A549 (cell line): ENCODE measurements at regions not wholly inside any gene's neighbourhood (a gene's known extent, or its start where the extent isn't known, plus 50 kb on each side); places are given as distances from the start of the nearest gene placed in this dataset.

Experiments
- ATAC-seq, 2 experiments: fragments of 200-7000 bp in 1 of 2; fragments of >200 bp in 1 of 2; cut with Nextera tagmentation in 1 of 2; cut with Tn5 transposase in 1 of 2; 3 replicates each; pipeline versions ENCODE4 v1.8.0 to v1.9.1; 2018 to 2020; ENCODE audit warnings: mild to moderate bottlenecking in 1 of 2, moderate library complexity in 1 of 2
- CTCF ChIA-PET: fragments of 300-600 bp; sonication (Branson Sonifier 250); formaldehyde crosslinking; extraction: SDS; loops from one replicate; lab custom pipeline; 2021; ENCODE audit warnings: antibody characterized with exemption, inconsistent platforms; lab: Yijun Ruan, JAX
- POLR2A ChIA-PET: fragments of 350-600 bp; formaldehyde crosslinking; extraction: SDS; loops from one replicate; lab custom pipeline; 2021; ENCODE audit warnings: antibody characterized with exemption, inconsistent platforms; lab: Yijun Ruan, JAX
- DNase-seq, 2 experiments: peaks; one replicate each; pipeline versions ENCODE4 v3.0.0 to v3.0.0-alpha.2; 2011 to 2016; ENCODE audit warnings: low read depth in 1 of 2, low spot score in 1 of 2
- FAIRE-seq: peaks from 2 replicates; lab custom pipeline; 2011; peaks lifted over from hg19 to GRCh38; lab: Jason Lieb, UNC
- H3K27ac ChIP-seq, 2 experiments: fragments of >200 bp; sonication (Bioruptor Twin); formaldehyde crosslinking; 3 replicates each; pipeline ENCODE4 v1.5.1; 2016 to 2017
- H3K4me1 ChIP-seq: fragments of >200 bp; sonication (Bioruptor Twin); formaldehyde crosslinking; 3 replicates; pipeline ENCODE4 v1.6.1; 2016
- H3K4me2 ChIP-seq: fragments of >200 bp; sonication (Bioruptor Twin); formaldehyde crosslinking; 3 replicates; pipeline ENCODE4 v1.6.1; 2016
- H3K4me3 ChIP-seq: fragments of >200 bp; sonication (Bioruptor Twin); formaldehyde crosslinking; 3 replicates; pipeline ENCODE4 v1.5.1; 2016
- H3K9me3 ChIP-seq: fragments of >200 bp; sonication (Bioruptor Twin); formaldehyde crosslinking; 3 replicates; pipeline ENCODE4 v1.6.1; 2016
- ATOH8 ChIP-seq: fragments of 250-450 bp; sonication (Bioruptor Pico); IDR thresholded peaks from 2 replicates; pipeline ENCODE4 v1.5.0; 2020; ENCODE audit warnings: low read depth, mild to moderate bottlenecking, moderate library complexity
- CEBPB ChIP-seq, 2 experiments: fragments of >200 bp in 1 of 2; sonication (Bioruptor Twin) in 1 of 2; formaldehyde crosslinking in 1 of 2; IDR thresholded peaks; 2 replicates each; pipeline ENCODE4 v1.6.1; 2012 to 2016
- CTCF ChIP-seq: fragments of >200 bp; sonication (Bioruptor Twin); formaldehyde crosslinking; IDR thresholded peaks from 3 replicates; pipeline ENCODE4 v1.5.1; 2016
- E2F6 ChIP-seq: IDR thresholded peaks from 2 replicates; pipeline ENCODE4 v1.6.1; 2012; ENCODE audit warnings: low read depth, borderline replicate concordance
- EHMT2 ChIP-seq: fragments of 200-600 bp; sonication (generic); IDR thresholded peaks from 2 replicates; pipeline ENCODE4 v1.6.1; 2016; ENCODE audit warnings: antibody characterized with exemption, low read depth, mild to moderate bottlenecking, moderate library complexity
- FOXS1 ChIP-seq: fragments of 250-450 bp; sonication (Bioruptor Pico); IDR thresholded peaks from 2 replicates; pipeline ENCODE4 v1.5.0; 2020; ENCODE audit warnings: mild to moderate bottlenecking, moderate library complexity
- HDAC2 ChIP-seq: fragments of 200-600 bp; sonication (generic); IDR thresholded peaks from 2 replicates; pipeline ENCODE4 v1.6.1; 2016
- MAFK ChIP-seq: fragments of 450-650 bp; IDR thresholded peaks from 2 replicates; pipeline ENCODE4 v1.6.1; 2014; ENCODE audit not compliant: partially characterized antibody
- MYC ChIP-seq: IDR thresholded peaks from 2 replicates; pipeline ENCODE4 v1.6.1; 2012; ENCODE audit warnings: mild to moderate bottlenecking, inconsistent platforms, low read length, improper control_type of control experiment, borderline replicate concordance
- NR3C1 ChIP-seq: fragments of >200 bp; sonication (Bioruptor Twin); formaldehyde crosslinking; IDR thresholded peaks from 3 replicates; pipeline ENCODE4 v1.6.1; 2017
- PBX3 ChIP-seq: IDR thresholded peaks from 2 replicates; pipeline ENCODE4 v1.6.1; 2012
- POLR2A ChIP-seq: IDR thresholded peaks from 2 replicates; pipeline ENCODE4 v1.6.1; 2012; ENCODE audit warnings: mild to moderate bottlenecking, low read length
- TFCP2L1 ChIP-seq: fragments of 250-450 bp; sonication (Bioruptor Pico); IDR thresholded peaks from 2 replicates; pipeline ENCODE4 v1.5.0; 2021; ENCODE audit warnings: mild to moderate bottlenecking
- TP53 ChIP-seq: fragments of 250-450 bp; sonication (Bioruptor Pico); IDR thresholded peaks from 2 replicates; pipeline ENCODE4 v1.5.0; 2021; ENCODE audit warnings: mild to moderate bottlenecking, moderate library complexity
- ZC3H11A ChIP-seq: fragments of 450-650 bp; IDR thresholded peaks from 2 replicates; pipeline ENCODE4 v1.6.1; 2014; ENCODE audit warnings: antibody characterized with exemption, mild to moderate bottlenecking
- ZFP36 ChIP-seq: fragments of 450-650 bp; IDR thresholded peaks from 2 replicates; pipeline ENCODE4 v1.6.1; 2014; ENCODE audit warnings: borderline replicate concordance; ENCODE audit not compliant: partially characterized antibody
- ZSCAN20 ChIP-seq: fragments of 250-450 bp; sonication (Bioruptor Pico); IDR thresholded peaks from 2 replicates; pipeline ENCODE4 v1.8.0; 2022; ENCODE audit warnings: mild to moderate bottlenecking, moderate library complexity
- WGBS: methylation state at CpG from one replicate; pipeline ENCODE4 v1.1.6; 2017; ENCODE audit errors: missing lambda C conversion rate; 5-methylcytosine and 5-hydroxymethylcytosine counted together
- TF ChIP-seq, protein P1 (sequence below): fragments of 250-450 bp; sonication (Bioruptor Pico); IDR thresholded peaks from 2 replicates; pipeline ENCODE4 v1.5.0; 2021; ENCODE audit warnings: mild to moderate bottlenecking, moderate library complexity, borderline replicate concordance
- TF ChIP-seq, protein P2 (sequence below): fragments of 450-650 bp; IDR thresholded peaks from 2 replicates; pipeline ENCODE4 v1.6.1; 2014; ENCODE audit warnings: antibody characterized with exemption

DNA sequence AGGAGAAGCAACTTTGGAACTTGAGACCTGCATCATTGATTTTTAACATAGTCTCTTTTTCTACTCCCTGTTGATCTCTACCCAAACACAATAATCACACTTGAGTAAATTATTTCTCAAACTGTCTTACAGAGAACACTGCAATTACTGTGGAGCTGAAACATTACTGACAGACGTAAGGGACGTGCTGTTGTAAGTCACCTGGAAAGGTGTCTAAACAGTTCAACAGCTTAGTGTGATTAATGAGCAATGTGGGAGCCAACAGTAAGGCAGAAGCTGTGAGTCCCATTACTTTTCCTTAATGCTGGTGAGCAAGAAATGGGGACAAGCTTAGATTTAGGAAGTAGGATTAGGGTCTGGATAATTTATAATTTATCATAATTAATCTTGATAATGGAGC lies 265.7 kb downstream of the DLEU7 start (continued):
- TF ChIP-seq, protein P1, sequence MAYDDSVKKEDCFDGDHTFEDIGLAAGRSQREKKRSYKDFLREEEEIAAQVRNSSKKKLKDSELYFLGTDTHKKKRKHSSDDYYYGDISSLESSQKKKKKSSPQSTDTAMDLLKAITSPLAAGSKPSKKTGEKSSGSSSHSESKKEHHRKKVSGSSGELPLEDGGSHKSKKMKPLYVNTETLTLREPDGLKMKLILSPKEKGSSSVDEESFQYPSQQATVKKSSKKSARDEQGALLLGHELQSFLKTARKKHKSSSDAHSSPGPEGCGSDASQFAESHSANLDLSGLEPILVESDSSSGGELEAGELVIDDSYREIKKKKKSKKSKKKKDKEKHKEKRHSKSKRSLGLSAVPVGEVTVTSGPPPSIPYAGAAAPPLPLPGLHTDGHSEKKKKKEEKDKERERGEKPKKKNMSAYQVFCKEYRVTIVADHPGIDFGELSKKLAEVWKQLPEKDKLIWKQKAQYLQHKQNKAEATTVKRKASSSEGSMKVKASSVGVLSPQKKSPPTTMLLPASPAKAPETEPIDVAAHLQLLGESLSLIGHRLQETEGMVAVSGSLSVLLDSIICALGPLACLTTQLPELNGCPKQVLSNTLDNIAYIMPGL (CRISPR knock-in tag) = no peak
- no peak for TF ChIP-seq MAFK
- TF ChIP-seq, all 56 proteins: peak for 0

GRCh38 chr13:50580684-50581305 lies 262.7 kb downstream of the DLEU7 start:
- 60% methylated on average over 4 of the region's 4 CpGs for WGBS
- DNase-seq = no peak
- TF ChIP-seq MYC (no peak), NR3C1 (no peak), ZFP36 (no peak), POLR2A (no peak), ATOH8 (no peak), TFCP2L1 (CRISPR knock-in tag) (no peak), CTCF (no peak), ZSCAN20 (CRISPR knock-in tag) (no peak), FOXS1 (CRISPR knock-in tag) (no peak), TP53 (CRISPR knock-in tag) (no peak), ZC3H11A (no peak), E2F6 (no peak), EHMT2 (no peak), PBX3 (no peak), HDAC2 (no peak), CEBPB (IDR thresholded peaks at IDR 0.05) (no peak)
- TF ChIP-seq, protein P1 (CRISPR knock-in tag) = no peak
- TF ChIP-seq, protein P2, sequence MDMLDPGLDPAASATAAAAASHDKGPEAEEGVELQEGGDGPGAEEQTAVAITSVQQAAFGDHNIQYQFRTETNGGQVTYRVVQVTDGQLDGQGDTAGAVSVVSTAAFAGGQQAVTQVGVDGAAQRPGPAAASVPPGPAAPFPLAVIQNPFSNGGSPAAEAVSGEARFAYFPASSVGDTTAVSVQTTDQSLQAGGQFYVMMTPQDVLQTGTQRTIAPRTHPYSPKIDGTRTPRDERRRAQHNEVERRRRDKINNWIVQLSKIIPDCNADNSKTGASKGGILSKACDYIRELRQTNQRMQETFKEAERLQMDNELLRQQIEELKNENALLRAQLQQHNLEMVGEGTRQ = no peak
- TF ChIP-seq, all 56 proteins: peak for 0
- H3K9me3 ChIP-seq = no peaks in the 10 kb centered on the region
- CTCF ChIA-PET = no interaction called here
- ATAC-seq (no peak), FAIRE-seq (no peak)
- no peak overlapping the region for H3K27ac ChIP-seq
- H3K4me3 ChIP-seq = no peak overlapping the region
- H3K4me2 ChIP-seq = no peak overlapping the region
- POLR2A ChIA-PET = no interaction called here
- H3K4me1 ChIP-seq = no peaks in the 10 kb centered on the region
